Thoracic aorta (tissue), 2 donors: ENCODE measurements at regions not wholly inside any gene's neighbourhood (a gene's known extent, or its start where the extent isn't known, plus 50 kb on each side); places are given as distances from the start of the nearest gene placed in this dataset.
"Not testable (repeated sequence)": the region's sequence is repeated elsewhere in the genome, so short reads cannot be mapped to it uniquely, and the experiment has no call there.

Experiments used
- ATAC-seq: fragments of 150-250 bp; one replicate; pipeline ENCODE4 v1.8.0; 2017; ENCODE audit warnings: low read depth; ENCODE audit not compliant: insufficient number of reproducible peaks, low FRiP score
- DNase-seq: peaks from one replicate; pipeline ENCODE4 v3.0.0-alpha.2; 2020; ENCODE audit warnings: low spot score
- H3K27ac ChIP-seq, 2 donors: fragments of 200-600 bp; sonication (generic); 1 replicate in 1 of 2; 2 replicates in 1 of 2; pipeline ENCODE4 v1.5.1; 2016; ENCODE audit warnings: mild to moderate bottlenecking in 2 of 2, moderate library complexity in 2 of 2
- H3K27me3 ChIP-seq: fragments of 200-600 bp; sonication (generic); replicated peaks from 2 replicates; pipeline ENCODE4 v1.6.0; 2016; ENCODE audit warnings: mild to moderate bottlenecking; ENCODE audit not compliant: insufficient read depth
- H3K36me3 ChIP-seq: fragments of 200-600 bp; sonication (generic); one replicate; pipeline ENCODE4 v1.5.1; 2016
- H3K4me1 ChIP-seq, 2 donors: fragments of 200-600 bp; sonication (generic); 1 replicate in 1 of 2; 2 replicates in 1 of 2; pipeline versions ENCODE4 v1.5.1 to v1.6.0; 2016; ENCODE audit warnings: low read depth in 2 of 2, mild to moderate bottlenecking in 1 of 2; ENCODE audit not compliant: control insufficient read depth in 1 of 2
- H3K4me3 ChIP-seq: fragments of 200-600 bp; sonication (generic); 2 replicates; pipeline ENCODE4 v1.5.1; 2016; ENCODE audit warnings: mild to moderate bottlenecking
- H3K9me3 ChIP-seq: fragments of 200-600 bp; sonication (generic); 2 replicates; pipeline ENCODE4 v1.5.1; 2016
- TF ChIP-seq, protein P1 (sequence below): fragments of 200-600 bp; sonication (generic); IDR thresholded peaks from one replicate; pipeline ENCODE4 v1.5.1; 2019; ENCODE audit warnings: antibody characterized with exemption

DNA sequence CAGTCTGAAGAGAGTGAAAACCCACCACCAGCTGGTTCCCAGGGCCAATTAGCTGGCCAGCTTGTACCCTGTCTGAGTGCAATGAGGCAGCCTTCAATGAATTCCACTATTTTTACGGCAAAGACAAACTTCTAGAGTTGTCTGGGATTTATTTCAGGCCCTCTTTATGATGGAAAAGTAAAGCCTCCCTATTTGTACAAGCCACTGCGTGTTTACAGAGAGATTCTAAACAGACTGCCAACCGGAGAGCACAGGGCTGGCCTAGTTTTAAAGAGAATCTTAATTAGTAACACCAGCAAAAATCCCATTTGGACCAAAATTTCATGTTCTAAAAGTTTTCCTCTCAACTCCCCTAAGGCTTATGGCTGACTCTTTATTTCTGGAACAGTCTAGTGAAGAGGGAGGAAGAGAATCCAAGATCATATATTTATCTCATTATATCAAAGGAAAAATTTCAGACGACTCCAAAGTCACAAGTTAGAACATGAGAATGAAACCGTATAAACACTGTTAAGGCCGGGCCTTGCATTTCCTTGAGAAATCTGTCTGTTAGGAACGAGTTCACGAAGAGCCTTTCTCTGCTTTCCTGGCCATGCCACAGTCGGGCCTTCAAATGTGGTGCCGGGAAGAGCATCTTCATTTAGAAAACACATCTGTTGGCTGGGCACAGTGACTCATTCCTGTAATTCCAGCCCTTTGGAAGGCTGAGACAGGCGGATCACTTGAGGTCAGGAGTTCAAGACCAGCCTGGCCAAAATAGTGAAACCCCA, 724.6 kb upstream of the NRP1 start:
- no peak for ATAC-seq

GRCh38 chr10:34055410-34055985, 721.0 kb upstream of the NRP1 start:
- not testable (repeated sequence) for H3K36me3 ChIP-seq, H3K27ac ChIP-seq, DNase-seq, H3K4me3 ChIP-seq, H3K4me1 ChIP-seq, H3K27me3 ChIP-seq, H3K9me3 ChIP-seq, ATAC-seq

More for the DNA sequence above, 724.6 kb upstream of the NRP1 start:
- Histone ChIP-seq H3K4me3 (no peak overlapping the region), H3K27me3 (no peaks in the 10 kb centered on the region), H3K36me3 (no peaks in the 10 kb centered on the region), H3K27ac (no peak overlapping the region), H3K9me3 (peaks cover 15% of the 10 kb centered on the region), H3K4me1 (no peaks in the 10 kb centered on the region)
- DNase-seq, result no peak
- TF ChIP-seq, protein P1, sequence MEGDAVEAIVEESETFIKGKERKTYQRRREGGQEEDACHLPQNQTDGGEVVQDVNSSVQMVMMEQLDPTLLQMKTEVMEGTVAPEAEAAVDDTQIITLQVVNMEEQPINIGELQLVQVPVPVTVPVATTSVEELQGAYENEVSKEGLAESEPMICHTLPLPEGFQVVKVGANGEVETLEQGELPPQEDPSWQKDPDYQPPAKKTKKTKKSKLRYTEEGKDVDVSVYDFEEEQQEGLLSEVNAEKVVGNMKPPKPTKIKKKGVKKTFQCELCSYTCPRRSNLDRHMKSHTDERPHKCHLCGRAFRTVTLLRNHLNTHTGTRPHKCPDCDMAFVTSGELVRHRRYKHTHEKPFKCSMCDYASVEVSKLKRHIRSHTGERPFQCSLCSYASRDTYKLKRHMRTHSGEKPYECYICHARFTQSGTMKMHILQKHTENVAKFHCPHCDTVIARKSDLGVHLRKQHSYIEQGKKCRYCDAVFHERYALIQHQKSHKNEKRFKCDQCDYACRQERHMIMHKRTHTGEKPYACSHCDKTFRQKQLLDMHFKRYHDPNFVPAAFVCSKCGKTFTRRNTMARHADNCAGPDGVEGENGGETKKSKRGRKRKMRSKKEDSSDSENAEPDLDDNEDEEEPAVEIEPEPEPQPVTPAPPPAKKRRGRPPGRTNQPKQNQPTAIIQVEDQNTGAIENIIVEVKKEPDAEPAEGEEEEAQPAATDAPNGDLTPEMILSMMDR, result no peak

GRCh38 chr10:34049887-34050286, 715.4 kb upstream of the NRP1 start:
- no peaks in the 10 kb centered on the region for H3K4me1 ChIP-seq
- H3K27me3 ChIP-seq, result no peaks in the 10 kb centered on the region
- H3K9me3 ChIP-seq, result no peaks in the 10 kb centered on the region
- DNase-seq (no peak), ATAC-seq (no peak)
- TF ChIP-seq, protein P1, result no peak
- H3K4me3 ChIP-seq, result no peak overlapping the region
- H3K36me3 ChIP-seq, result no peaks in the 10 kb centered on the region
- H3K27ac ChIP-seq, result no peak overlapping the region

- no peaks in the 10 kb centered on the region for H3K36me3 ChIP-seq
- DNase-seq (no peak), ATAC-seq (no peak)
- no peak overlapping the region for H3K4me3 ChIP-seq
- no peaks in the 10 kb centered on the region for H3K4me1 ChIP-seq
- H3K9me3 ChIP-seq, result no peaks in the 10 kb centered on the region
- no peak overlapping the region for H3K27ac ChIP-seq
- TF ChIP-seq, protein P1, result no peak
- no peaks in the 10 kb centered on the region for H3K27me3 ChIP-seq
These were observed 715.0 kb upstream of the NRP1 start for GRCh38 chr10:34049469-34049868.

- TF ChIP-seq, protein P1, result no peak
- H3K36me3 ChIP-seq, result no peaks in the 10 kb centered on the region
- ATAC-seq, result no peak
- no peaks in the 10 kb centered on the region for H3K27me3 ChIP-seq
- no peak overlapping the region for H3K27ac ChIP-seq
- no peaks in the 10 kb centered on the region for H3K4me1 ChIP-seq
- no peak overlapping the region for H3K4me3 ChIP-seq
- no peak for DNase-seq
- H3K9me3 ChIP-seq, result no peaks in the 10 kb centered on the region
These were observed 712.9 kb upstream of the NRP1 start for GRCh38 chr10:34047389-34047788.
